Lung (tissue), 11 donors: ENCODE measurements at regions not wholly inside any gene's neighbourhood (a gene's known extent, or its start where the extent isn't known, plus 50 kb on each side); places are given as distances from the start of the nearest gene placed in this dataset.
A peak's percentile ranks its signal among the peaks of the same experiment; 100 is the strongest.

Experiments used
- ATAC-seq: fragments of 200-7000 bp; cut with Tn5 transposase; one replicate; pipeline ENCODE4 v1.9.1; 2020; ENCODE audit warnings: moderate number of reproducible peaks; ENCODE audit not compliant: insufficient read depth, low FRiP score
- DNase-seq, 3 donors: peaks; one replicate each; pipeline ENCODE4 v3.0.0-alpha.2; 2013 to 2017
- H3K27ac ChIP-seq, 2 donors: one replicate each; pipeline ENCODE4 v1.5.1; 2013; ENCODE audit warnings: mild to moderate bottlenecking in 2 of 2, moderate library complexity in 2 of 2, control low read depth in 1 of 2, inconsistent platforms in 1 of 2, low read depth in 1 of 2, low read length in 1 of 2
- H3K27me3 ChIP-seq, 3 donors: one replicate each; pipeline ENCODE4 v1.5.1; 2013; ENCODE audit warnings: low read length in 2 of 3; ENCODE audit not compliant: control insufficient read depth in 3 of 3, insufficient read depth in 3 of 3
- H3K36me3 ChIP-seq, 4 donors: one replicate each; pipeline ENCODE4 v1.5.1; 2013; ENCODE audit warnings: low read length in 4 of 4, mild to moderate bottlenecking in 1 of 4, moderate library complexity in 1 of 4; ENCODE audit not compliant: control insufficient read depth in 4 of 4, insufficient read depth in 4 of 4
- H3K4me1 ChIP-seq, 5 donors: one replicate each; pipeline ENCODE4 v1.5.1; 2013; ENCODE audit warnings: low read length in 5 of 5, mild to moderate bottlenecking in 2 of 5, moderate library complexity in 1 of 5; ENCODE audit not compliant: control insufficient read depth in 5 of 5, insufficient read depth in 5 of 5
- H3K4me3 ChIP-seq: one replicate; pipeline ENCODE4 v1.5.1; 2013; ENCODE audit warnings: mild to moderate bottlenecking, control low read depth, moderate library complexity
- H3K9ac ChIP-seq, 2 donors: one replicate each; pipeline ENCODE4 v1.5.1; 2013; ENCODE audit warnings: low read length in 2 of 2, control low read depth in 1 of 2; ENCODE audit not compliant: insufficient read depth in 1 of 2
- H3K9me3 ChIP-seq, 4 donors: one replicate each; pipeline ENCODE4 v1.5.1; 2013; ENCODE audit warnings: low read length in 3 of 4, mild to moderate bottlenecking in 1 of 4, moderate library complexity in 1 of 4; ENCODE audit not compliant: control insufficient read depth in 4 of 4, insufficient read depth in 3 of 4
- CTCF ChIP-seq: IDR thresholded peaks from 2 replicates; pipeline ENCODE4 v1.5.1; 2012; ENCODE audit warnings: mild to moderate bottlenecking; ENCODE audit errors: control extremely low read depth, extremely low read depth
- WGBS, 2 donors: extraction: QIAGEN DNeasy Blood & Tissue Kit; methylation state at CpG; one replicate each; pipeline ENCODE4 v1.1.7; 2013; 5-methylcytosine and 5-hydroxymethylcytosine counted together
- donor health status: control.
- donor health status: control.
- donor health status: Bipolar disorder and iron deficiency.
- donor health status: healthy.
- donor health status: DM: yes; HTN: yes; CAD: no.

- 65 to 76% methylated on average over 4 of the region's 4 CpGs for WGBS, 2 donors
- Histone ChIP-seq H3K27ac (no peak overlapping the region), H3K27me3 (no peaks in the 10 kb centered on the region), H3K9me3 (no peaks in the 10 kb centered on the region), H3K9ac (no peak overlapping the region), H3K4me3 (no peak overlapping the region), H3K4me1 (peaks cover 0 to 4% (median 0%) of the 10 kb centered on the region in 5 donors), H3K36me3 (no peaks in the 10 kb centered on the region)
- ATAC-seq (peak; percentile 40), DNase-seq (peak in 1 of 3 donors; percentile 49)
- no peak for TF ChIP-seq CTCF
Measured at GRCh38 chr4:24266951-24267722, 317.2 kb downstream of the DHX15 start.

- peak overlapping the region in 1 of 2 donors; percentile 39 for H3K27ac ChIP-seq
- no peaks in the 10 kb centered on the region for H3K36me3 ChIP-seq
- ATAC-seq = no peak
- H3K27me3 ChIP-seq = no peaks in the 10 kb centered on the region
- no peak for TF ChIP-seq CTCF
- 78 to 81% methylated on average over 7 of the region's 7 CpGs for WGBS, 2 donors
- no peaks in the 10 kb centered on the region for H3K9me3 ChIP-seq
- no peak overlapping the region for H3K4me3 ChIP-seq
- DNase-seq = no peak
- H3K9ac ChIP-seq = no peak overlapping the region
- peaks cover 0 to 9% (median 4%) of the 10 kb centered on the region in 5 donors for H3K4me1 ChIP-seq
Measured at GRCh38 chr4:24265989-24266388, 318.4 kb downstream of the DHX15 start.

GRCh38 chr4:24262616-24263015 lies 321.7 kb downstream of the DHX15 start:
- H3K9ac ChIP-seq = no peak overlapping the region
- no peak for TF ChIP-seq CTCF
- H3K4me3 ChIP-seq = no peak overlapping the region
- peaks cover 0 to 12% (median 4%) of the 10 kb centered on the region in 5 donors for H3K4me1 ChIP-seq
- H3K27me3 ChIP-seq = no peaks in the 10 kb centered on the region
- H3K36me3 ChIP-seq = no peaks in the 10 kb centered on the region
- no peak for ATAC-seq
- H3K27ac ChIP-seq = no peak overlapping the region
- 62% methylated on average over 4 of the region's 4 CpGs for WGBS, 2 donors
- no peak for DNase-seq
- H3K9me3 ChIP-seq = no peaks in the 10 kb centered on the region

- Histone ChIP-seq H3K27me3 (no peaks in the 10 kb centered on the region), H3K9ac (no peak overlapping the region), H3K27ac (no peak overlapping the region), H3K4me3 (no peak overlapping the region), H3K4me1 (peaks cover 0 to 12% (median 4%) of the 10 kb centered on the region in 5 donors), H3K36me3 (no peaks in the 10 kb centered on the region), H3K9me3 (no peaks in the 10 kb centered on the region)
- DNase-seq (peak in 2 of 3 donors; percentile 28 to 74), ATAC-seq (peak; percentile 39)
- TF ChIP-seq CTCF = no peak
- WGBS, 2 donors = 46 to 52% methylated on average over 6 of the region's 6 CpGs
Measured at GRCh38 chr4:24262084-24262483, 322.3 kb downstream of the DHX15 start.
